K562 (cell line): ENCODE measurements at regions not wholly inside any gene's neighbourhood (a gene's known extent, or its start where the extent isn't known, plus 50 kb on each side); places are given as distances from the start of the nearest gene placed in this dataset.

Experiments used
- ATAC-seq: fragments of 200-7000 bp; cut with Tn5 transposase; 3 replicates; pipeline ENCODE4 v1.9.1; 2020; ENCODE audit warnings: moderate library complexity
- BruUV-seq: library from RNA; stranded (reverse); fragments of 400-500 nt; replicated peaks from 2 replicates; lab custom pipeline; 2021; lab: Mats Ljungman, UMichigan
- CTCF ChIA-PET: fragments of 300-600 bp; formaldehyde crosslinking; extraction: SDS; loops from one replicate; lab custom pipeline; 2021; ENCODE audit warnings: low intra/inter-chr PET ratio; lab: Yijun Ruan, JAX
- POLR2A ChIA-PET: fragments of 300-600, 350-650 bp; sonication (Branson Sonifier 250); formaldehyde crosslinking; extraction: SDS; loops from one replicate; lab custom pipeline; 2021; ENCODE audit warnings: antibody characterized with exemption, inconsistent platforms; lab: Yijun Ruan, JAX
- DNase-seq, 4 experiments: peaks; one replicate each; pipeline versions ENCODE4 v3.0.0 to v3.0.0-alpha.2; 2011 to 2018; ENCODE audit warnings: low spot score in 3 of 4, mixed read lengths in 3 of 4; ENCODE audit errors: extremely low read depth in 1 of 4
- FAIRE-seq: peaks from 2 replicates; lab custom pipeline; 2011; peaks lifted over from hg19 to GRCh38; lab: Jason Lieb, UNC
- H2AFZ ChIP-seq: 2 replicates; pipeline ENCODE4 v1.6.0; 2011; ENCODE audit warnings: low read depth, low read length, control low read depth, inconsistent platforms
- H3K27ac ChIP-seq: fragments of 200-600 bp; 3 replicates; pipeline ENCODE4 v1.8.0; 2011; ENCODE audit warnings: low read depth, mild to moderate bottlenecking, control low read depth, inconsistent platforms, low read length, moderate library complexity, mixed read lengths; ENCODE audit errors: extremely low read depth
- H3K27me3 ChIP-seq, 2 experiments: fragments of 300-600 bp in 1 of 2; 2 replicates in 1 of 2; 3 replicates in 1 of 2; pipeline versions ENCODE4 v1.6.0 to v1.8.0; 2011; ENCODE audit warnings: inconsistent platforms in 2 of 2, low read length in 2 of 2, mild to moderate bottlenecking in 1 of 2, mixed read lengths in 1 of 2, moderate library complexity in 1 of 2; ENCODE audit not compliant: control insufficient read depth in 2 of 2, insufficient read depth in 2 of 2
- H3K36me3 ChIP-seq: fragments of 300-600 bp; 3 replicates; pipeline ENCODE4 v1.8.0; 2011; ENCODE audit warnings: mild to moderate bottlenecking, low read length, inconsistent platforms; ENCODE audit not compliant: control insufficient read depth, insufficient read depth
- H3K4me1 ChIP-seq, 2 experiments: fragments of 200-600 bp in 1 of 2; replicated peaks in 1 of 2; 2 replicates in 1 of 2; 3 replicates in 1 of 2; pipeline versions ENCODE4 v1.5.1 to v1.8.0; 2011; ENCODE audit warnings: inconsistent platforms in 2 of 2, low read length in 2 of 2, mild to moderate bottlenecking in 1 of 2, mixed read lengths in 1 of 2, moderate library complexity in 1 of 2; ENCODE audit not compliant: control insufficient read depth in 2 of 2, insufficient read depth in 2 of 2
- H3K4me2 ChIP-seq: 2 replicates; pipeline ENCODE4 v1.6.1; 2011; ENCODE audit warnings: low read length, control low read depth, inconsistent platforms, mixed read lengths; ENCODE audit not compliant: insufficient read depth
- H3K4me3 ChIP-seq: fragments of 200-600 bp; sonication (generic), shearing (Covaris generic); 2 replicates; pipeline ENCODE4 v1.5.1; 2016; ENCODE audit warnings: control low read depth, inconsistent platforms
- H3K79me2 ChIP-seq: fragments of 200-600 bp; 3 replicates; pipeline ENCODE4 v1.8.0; 2011; ENCODE audit warnings: low read length, inconsistent platforms; ENCODE audit not compliant: control insufficient read depth, insufficient read depth
- H3K9ac ChIP-seq, 2 experiments: 2 replicates each; pipeline versions ENCODE4 v1.6.0 to v1.6.1; 2011; ENCODE audit warnings: low read depth in 2 of 2, low read length in 2 of 2, control low read depth in 1 of 2, inconsistent platforms in 1 of 2, mild to moderate bottlenecking in 1 of 2, mixed read lengths in 1 of 2; ENCODE audit not compliant: insufficient read depth in 1 of 2
- H3K9me1 ChIP-seq: one replicate; pipeline ENCODE4 v1.6.0; 2011; ENCODE audit warnings: inconsistent platforms, mild to moderate bottlenecking, low read length, moderate library complexity; ENCODE audit not compliant: control insufficient read depth, insufficient read depth
- H3K9me3 ChIP-seq: replicated peaks from 2 replicates; pipeline ENCODE4 v1.5.1; 2011; ENCODE audit warnings: low read depth, low read length, inconsistent platforms; ENCODE audit not compliant: control insufficient read depth, insufficient read depth
- H4K20me1 ChIP-seq: replicated peaks from 2 replicates; pipeline ENCODE4 v1.6.1; 2011; ENCODE audit warnings: low read length, inconsistent platforms, mixed read lengths; ENCODE audit not compliant: control insufficient read depth, insufficient read depth
- CBFB ChIP-seq: sonication (generic); formaldehyde crosslinking; IDR thresholded peaks from 2 replicates; pipeline ENCODE4 v1.4.0; 2020; ENCODE audit warnings: mild to moderate bottlenecking, missing genetic modification reagents
- CHD4 ChIP-seq: fragments of 200-600 bp; sonication (generic); IDR thresholded peaks from 3 replicates; pipeline ENCODE4 v1.6.1; 2012; ENCODE audit warnings: low read depth, mild to moderate bottlenecking, mixed read lengths, low read length, inconsistent platforms; ENCODE audit not compliant: insufficient read depth, insufficient replicate concordance, poor library complexity, severe bottlenecking
- CREBBP ChIP-seq: IDR thresholded peaks from one replicate; pipeline ENCODE4 v1.6.1; 2012; ENCODE audit warnings: low read depth, mild to moderate bottlenecking, control low read depth, inconsistent platforms, low read length
- GABPA ChIP-seq: fragments of 200-800 bp; sonication (Bioruptor generic); conservative IDR thresholded peaks from 2 replicates; pipeline ENCODE4 v1.6.1; 2016; ENCODE audit warnings: low read depth, missing genetic modification characterization, missing compliant biosample characterization
- GATAD2B ChIP-seq: fragments of 450-650 bp; IDR thresholded peaks from 2 replicates; pipeline ENCODE4 v1.6.1; 2017; ENCODE audit warnings: mild to moderate bottlenecking, borderline replicate concordance
- MAFK ChIP-seq: IDR thresholded peaks from 2 replicates; pipeline ENCODE4 v1.6.1; 2011; ENCODE audit warnings: low read length, improper control_type of control experiment
- NCOA6 ChIP-seq: fragments of 450-650 bp; IDR thresholded peaks from 2 replicates; pipeline ENCODE4 v1.6.1; 2017; ENCODE audit warnings: mild to moderate bottlenecking
- PHB ChIP-seq: fragments of 250-450 bp; sonication (Bioruptor Pico); IDR thresholded peaks from 2 replicates; pipeline ENCODE4 v1.5.0; 2021
- SRSF3 ChIP-seq: fragments of 200-400 bp; formaldehyde crosslinking; IDR thresholded peaks from 2 replicates; pipeline ENCODE4 v1.6.1; 2016; ENCODE audit warnings: mild to moderate bottlenecking, low read length, moderate library complexity; ENCODE audit not compliant: insufficient read depth
- THRB ChIP-seq: fragments of 450-650 bp; formaldehyde crosslinking; conservative IDR thresholded peaks from 2 replicates; pipeline ENCODE4 v1.4.0; 2022; ENCODE audit warnings: mild to moderate bottlenecking, missing genetic modification characterization
- ZBED1 ChIP-seq: IDR thresholded peaks from 2 replicates; pipeline ENCODE4 v1.6.1; 2014
- ZBTB5 ChIP-seq: fragments of 450-650 bp; IDR thresholded peaks from 2 replicates; pipeline ENCODE4 v1.6.1; 2017; ENCODE audit warnings: antibody characterized with exemption
- ZNF133 ChIP-seq: fragments of 250-450 bp; sonication (Bioruptor Pico); IDR thresholded peaks from 2 replicates; pipeline ENCODE4 v1.4.0; 2020; ENCODE audit warnings: mild to moderate bottlenecking
- ZNF212 ChIP-seq: fragments of 450-650 bp; formaldehyde crosslinking; IDR thresholded peaks from 2 replicates; pipeline ENCODE4 v1.4.0; 2020; ENCODE audit warnings: mild to moderate bottlenecking
- ZNF444 ChIP-seq: fragments of 250-450 bp; sonication (Bioruptor Pico); IDR thresholded peaks from 2 replicates; pipeline ENCODE4 v1.4.0; 2020; ENCODE audit warnings: mild to moderate bottlenecking, moderate library complexity
- ZNF655 ChIP-seq: fragments of 250-450 bp; sonication (Bioruptor Pico); IDR thresholded peaks from 2 replicates; pipeline ENCODE4 v1.5.0; 2021
- ZNF75A ChIP-seq: fragments of 450-650 bp; formaldehyde crosslinking; IDR thresholded peaks from 2 replicates; pipeline ENCODE4 v1.4.0; 2020; ENCODE audit warnings: mild to moderate bottlenecking
- ZNF778 ChIP-seq: fragments of 450-650 bp; formaldehyde crosslinking; IDR thresholded peaks from 2 replicates; pipeline ENCODE4 v1.4.0; 2020; ENCODE audit warnings: mild to moderate bottlenecking, moderate library complexity
- in situ Hi-C: fragments of 300-500 bp; cut with MboI; formaldehyde crosslinking; loops from 4 replicates; pipeline ENCODE4 v1.15.0; 2018; ENCODE audit warnings: inconsistent platforms, mixed read lengths
- intact Hi-C: fragments of 100-400 bp; cut with micrococcal nuclease; formaldehyde crosslinking; loops from 2 replicates; pipeline ENCODE4 v1.14.2; 2022

GRCh38 chr5:13253111-13253510, 691.4 kb downstream of the DNAH5 start:
- Histone ChIP-seq H3K9me1 (no peaks in the 10 kb centered on the region), H3K9ac (no peak overlapping the region), H3K9me3 (no peaks in the 10 kb centered on the region), H3K4me1 (no peaks in the 10 kb centered on the region), H3K36me3 (no peaks in the 10 kb centered on the region), H4K20me1 (no peaks in the 10 kb centered on the region), H3K4me3 (no peak overlapping the region), H3K27ac (no peak overlapping the region), H2AFZ (no peak overlapping the region), H3K27me3 (no peaks in the 10 kb centered on the region), H3K79me2 (no peaks in the 10 kb centered on the region), H3K4me2 (no peak overlapping the region)
- BruUV-seq: no TSS peak
- ChIA-PET CTCF (no interaction called here), POLR2A (no interaction called here)
- DNase-seq (no peak), ATAC-seq (no peak), FAIRE-seq (no peak)
- in situ Hi-C loops (no loop called here), intact Hi-C loops (no loop called here)
- TF ChIP-seq ZBTB5 (no peak), CBFB (CRISPR knock-in tag) (no peak), ZNF133 (no peak), ZBED1 (no peak), CHD4 (no peak), ZNF655 (CRISPR knock-in tag) (no peak), GABPA (tag) (no peak), PHB (CRISPR knock-in tag) (no peak), ZNF444 (CRISPR knock-in tag) (no peak), GATAD2B (no peak), NCOA6 (no peak), ZNF75A (no peak), MAFK (no peak), ZNF212 (CRISPR knock-in tag) (no peak), SRSF3 (no peak), ZNF778 (CRISPR knock-in tag) (no peak), THRB (no peak), CREBBP (no peak)
